ENCODE measurements at regions not wholly inside any gene's neighbourhood (a gene's known extent, or its start where the extent isn't known, plus 50 kb on each side); places are given as distances from the start of the nearest gene placed in this dataset.

DNA sequence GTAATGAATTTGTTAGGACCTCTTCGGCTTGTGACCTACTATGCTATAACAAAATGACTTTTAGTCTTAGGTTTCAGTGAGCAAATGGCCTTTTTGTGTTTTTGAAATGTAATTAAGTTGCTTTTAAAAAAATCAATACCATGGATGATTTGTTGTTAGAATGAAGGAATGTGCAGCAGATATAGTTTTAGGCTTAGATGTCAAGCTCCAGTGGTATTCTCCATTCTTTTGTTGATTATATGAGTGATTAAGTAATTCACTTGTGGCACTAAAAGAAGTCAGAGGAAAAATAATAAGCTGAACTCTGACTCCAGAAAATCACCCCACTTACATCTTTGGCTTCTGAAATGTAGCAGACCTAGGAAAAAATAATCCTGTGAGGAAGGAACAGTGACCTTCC is 474.1 kb upstream of the MIS18BP1 start:
- intact Hi-C loops (cut with DNase I): no loop called here
- H3K9me3 ChIP-seq: no peaks in the 10 kb centered on the region
- 90 to 95% (median 93%) methylated on average over 1 of the region's 1 CpG for WGBS, 3 donors

DNA sequence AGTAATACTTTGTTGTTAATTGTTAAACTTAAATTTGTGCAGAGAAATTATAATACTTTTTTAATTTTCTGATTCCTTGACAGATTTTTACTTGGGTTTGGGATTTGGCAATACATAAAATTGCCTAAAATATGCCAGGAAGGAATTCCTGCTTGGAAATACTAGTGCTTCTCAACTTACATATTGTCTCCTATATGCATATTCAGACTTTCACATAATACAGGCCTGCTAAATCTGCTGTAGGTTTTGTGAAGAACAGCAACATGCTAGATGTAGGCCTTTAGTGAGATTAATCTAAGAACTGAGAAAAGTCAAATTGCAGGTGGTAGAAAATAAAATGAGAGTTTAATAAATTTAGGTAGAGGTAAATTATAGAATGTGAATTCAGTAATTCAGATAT is 468.5 kb upstream of the MIS18BP1 start:
- no peak for DNase-seq
- no peaks in the 10 kb centered on the region for H3K9me3 ChIP-seq
- intact Hi-C loops (cut with DNase I): no loop called here
- H3K4me1 ChIP-seq (ENCODE audit: insufficient read depth): no peaks in the 10 kb centered on the region
- H3K36me3 ChIP-seq: no peaks in the 10 kb centered on the region
- no peaks in the 10 kb centered on the region for H3K27me3 ChIP-seq
- no peak overlapping the region for H3K4me3 ChIP-seq
- TF ChIP-seq CTCF (IDR thresholded peaks at IDR 0.05) (no peak), POLR2A (IDR thresholded peaks at IDR 0.05) (no peak), EP300 (IDR thresholded peaks at IDR 0.05) (no peak)
- H3K27ac ChIP-seq: no peak overlapping the region

More for the DNA sequence above, 474.1 kb upstream of the MIS18BP1 start:
- no peak for DNase-seq
- H3K27me3 ChIP-seq: no peaks in the 10 kb centered on the region
- no peak overlapping the region for H3K4me3 ChIP-seq
- no peaks in the 10 kb centered on the region for H3K4me1 ChIP-seq (ENCODE audit: insufficient read depth)
- H3K36me3 ChIP-seq: no peaks in the 10 kb centered on the region
- no peak overlapping the region for H3K27ac ChIP-seq
- no peak for TF ChIP-seq CTCF (IDR thresholded peaks at IDR 0.05)
- TF ChIP-seq EP300 (IDR thresholded peaks at IDR 0.05): no peak
- no peak for TF ChIP-seq POLR2A (IDR thresholded peaks at IDR 0.05)

GRCh38 chr14:45716572-45716971 is 463.6 kb upstream of the MIS18BP1 start:
- H3K4me3 ChIP-seq: no peak overlapping the region
- H3K36me3 ChIP-seq: no peaks in the 10 kb centered on the region
- WGBS, 3 donors: 18 to 32% (median 28%) methylated on average over 9 of the region's 9 CpGs
- H3K27ac ChIP-seq: no peak overlapping the region
- DNase-seq: no peak
- intact Hi-C loops (cut with DNase I): no loop called here
- no peaks in the 10 kb centered on the region for H3K27me3 ChIP-seq
- no peaks in the 10 kb centered on the region for H3K4me1 ChIP-seq (ENCODE audit: insufficient read depth)
- no peaks in the 10 kb centered on the region for H3K9me3 ChIP-seq
- TF ChIP-seq EP300 (IDR thresholded peaks at IDR 0.05) (no peak), CTCF (IDR thresholded peaks at IDR 0.05) (no peak), POLR2A (IDR thresholded peaks at IDR 0.05) (no peak)

- DNase-seq: no peak
- H3K27ac ChIP-seq: no peak overlapping the region
- no peaks in the 10 kb centered on the region for H3K27me3 ChIP-seq
- no peaks in the 10 kb centered on the region for H3K36me3 ChIP-seq
- intact Hi-C loops (cut with DNase I): no loop called here
- no peaks in the 10 kb centered on the region for H3K9me3 ChIP-seq
- no peaks in the 10 kb centered on the region for H3K4me1 ChIP-seq (ENCODE audit: insufficient read depth)
- H3K4me3 ChIP-seq: no peak overlapping the region
- TF ChIP-seq POLR2A (IDR thresholded peaks at IDR 0.05) (no peak), CTCF (IDR thresholded peaks at IDR 0.05) (no peak), EP300 (IDR thresholded peaks at IDR 0.05) (no peak)
- WGBS, 3 donors: 83 to 91% (median 86%) methylated on average over 1 of the region's 1 CpG
These were observed 462.9 kb upstream of the MIS18BP1 start for GRCh38 chr14:45715946-45716345.

DNA sequence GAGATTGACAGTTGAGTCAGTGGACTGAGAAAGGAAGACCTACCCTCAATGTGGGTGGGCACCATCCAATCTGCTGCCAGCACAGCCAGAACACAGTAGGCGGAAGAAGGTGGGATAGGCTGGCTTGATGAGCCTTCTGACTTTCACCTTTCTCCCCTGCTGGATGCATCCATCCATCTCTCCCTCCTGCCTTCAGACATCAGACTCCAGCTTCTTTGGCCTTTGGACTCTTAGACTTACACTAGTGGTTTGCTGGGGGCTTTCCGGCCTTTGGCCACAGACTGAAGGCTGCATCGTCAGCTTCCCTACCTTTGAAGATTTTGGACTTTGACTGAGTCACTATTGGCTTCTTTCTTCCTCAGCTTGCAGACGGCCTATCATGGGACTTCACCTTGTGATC is 456.5 kb upstream of the MIS18BP1 start:
- WGBS, 3 donors: 92 to 96% (median 94%) methylated on average over 4 of the region's 4 CpGs
- Histone ChIP-seq H3K4me1 (ENCODE audit: insufficient read depth) (no peaks in the 10 kb centered on the region), H3K27ac (no peak overlapping the region), H3K36me3 (no peaks in the 10 kb centered on the region), H3K27me3 (no peaks in the 10 kb centered on the region), H3K9me3 (no peaks in the 10 kb centered on the region), H3K4me3 (no peak overlapping the region)
- intact Hi-C loops (cut with DNase I): no loop called here
- no peak for TF ChIP-seq EP300 (IDR thresholded peaks at IDR 0.05)
- no peak for DNase-seq

All from ovary (tissue), 7 donors.